HCT116 (cell line): ENCODE measurements at regions not wholly inside any gene's neighbourhood (a gene's known extent, or its start where the extent isn't known, plus 50 kb on each side); places are given as distances from the start of the nearest gene placed in this dataset.
"Not testable (repeated sequence)": the region's sequence is repeated elsewhere in the genome, so short reads cannot be mapped to it uniquely, and the experiment has no call there.

Source experiments
- ATAC-seq: fragments of 200-7000 bp; cut with Tn5 transposase; 2 replicates; pipeline ENCODE4 v1.9.1; 2020; ENCODE audit warnings: mild to moderate bottlenecking, moderate library complexity
- BruUV-seq: library from RNA; stranded (reverse); fragments of 400-500 nt; replicated peaks from 2 replicates; lab custom pipeline; 2021; lab: Mats Ljungman, UMichigan
- CTCF ChIA-PET: fragments of 300-600 bp; sonication (Branson Sonifier 250); formaldehyde crosslinking; loops from one replicate; lab custom pipeline; 2021; ENCODE audit warnings: antibody characterized with exemption; lab: Charles Lee
- POLR2A ChIA-PET: fragments of 300-600, 350-600 bp; sonication (Branson Sonifier 250); formaldehyde crosslinking; loops from one replicate; lab custom pipeline; 2021; ENCODE audit warnings: antibody characterized with exemption; lab: Charles Lee
- RAD21 ChIA-PET, 2 experiments: fragments of 300-600 bp; sonication (Branson Sonifier 250); formaldehyde crosslinking; loops; one replicate each; lab custom pipeline; 2023; ENCODE audit warnings: low total read pairs in 2 of 2; ENCODE audit not compliant: uncharacterized antibody in 2 of 2, unreplicated experiment in 2 of 2, low non-redundant PET in 1 of 2; lab: Charles Lee
- DNase-seq: peaks from one replicate; pipeline ENCODE4 v3.0.0-alpha.2; 2010; ENCODE audit warnings: low read depth, low spot score
- H2AFZ ChIP-seq: fragments of 200-600 bp; shearing (Covaris generic), sonication (generic); 2 replicates; pipeline ENCODE4 v1.6.1; 2017; ENCODE audit warnings: low read depth, mixed run types, mixed read lengths, antibody characterized with exemption, low read length; ENCODE audit not compliant: poor library complexity, severe bottlenecking
- H3K27ac ChIP-seq: 2 replicates; pipeline ENCODE4 v1.5.1; 2012; ENCODE audit warnings: low read depth, low read length
- H3K27me3 ChIP-seq: fragments of 200-600 bp; sonication (generic); 2 replicates; pipeline ENCODE4 v1.6.1; 2016; ENCODE audit warnings: mixed run types, low read length, mixed read lengths; ENCODE audit not compliant: insufficient read depth
- H3K36me3 ChIP-seq, 2 experiments: fragments of 200-500 bp in 1 of 2; fragments of 200-600 bp in 1 of 2; sonication (Bioruptor generic) in 1 of 2; sonication (generic) in 1 of 2; 2 replicates each; pipeline versions ENCODE4 v1.5.1 to v1.6.1; 2014 to 2016; ENCODE audit warnings: low read length in 2 of 2, inconsistent platforms in 1 of 2, mixed read lengths in 1 of 2, mixed run types in 1 of 2; ENCODE audit not compliant: insufficient read depth in 2 of 2, control insufficient read depth in 1 of 2
- H3K4me1 ChIP-seq, 2 experiments: fragments of 200-600 bp in 1 of 2; sonication (generic) in 1 of 2; 2 replicates each; pipeline versions ENCODE4 v1.5.1 to v1.6.1; 2012 to 2017; ENCODE audit warnings: low read length in 2 of 2, inconsistent platforms in 1 of 2, mild to moderate bottlenecking in 1 of 2, mixed read lengths in 1 of 2, mixed run types in 1 of 2, moderate library complexity in 1 of 2; ENCODE audit not compliant: insufficient read depth in 2 of 2, control insufficient read depth in 1 of 2
- H3K4me2 ChIP-seq: fragments of 200-600 bp; sonication (generic); 2 replicates; pipeline ENCODE4 v1.6.1; 2017; ENCODE audit warnings: mixed run types, low read length, mixed read lengths
- H3K4me3 ChIP-seq, 2 experiments: fragments of 200-600 bp in 1 of 2; sonication (generic) in 1 of 2; replicated peaks in 1 of 2; 2 replicates each; pipeline ENCODE4 v1.5.1; 2011 to 2016; ENCODE audit warnings: low read length in 2 of 2, control low read depth in 1 of 2, low read depth in 1 of 2, mild to moderate bottlenecking in 1 of 2, mixed read lengths in 1 of 2, mixed run types in 1 of 2
- H3K79me2 ChIP-seq: fragments of 200-600 bp; sonication (generic); 2 replicates; pipeline ENCODE4 v1.6.1; 2017; ENCODE audit warnings: mild to moderate bottlenecking, mixed run types, low read length, moderate library complexity, mixed read lengths; ENCODE audit not compliant: insufficient read depth
- H3K9ac ChIP-seq: fragments of 200-600 bp; sonication (generic); 2 replicates; pipeline ENCODE4 v1.6.1; 2016; ENCODE audit warnings: low read length, mixed read lengths
- H3K9me2 ChIP-seq: fragments of 200-600 bp; sonication (generic), shearing (Covaris generic); 2 replicates; pipeline ENCODE4 v1.6.1; 2017; ENCODE audit warnings: mixed run types, mild to moderate bottlenecking, moderate library complexity; ENCODE audit not compliant: insufficient read depth
- H3K9me3 ChIP-seq, 2 experiments: fragments of 200-500 bp in 1 of 2; fragments of 200-600 bp in 1 of 2; sonication (Bioruptor generic) in 1 of 2; sonication (generic) in 1 of 2; 2 replicates each; pipeline ENCODE4 v1.6.1; 2014 to 2017; ENCODE audit warnings: low read length in 2 of 2, mixed read lengths in 2 of 2, inconsistent platforms in 1 of 2, low read depth in 1 of 2, mild to moderate bottlenecking in 1 of 2, mixed run types in 1 of 2, moderate library complexity in 1 of 2; ENCODE audit not compliant: control insufficient read depth in 1 of 2, insufficient read depth in 1 of 2
- H4K20me1 ChIP-seq: fragments of 200-600 bp; sonication (generic), shearing (Covaris generic); 2 replicates; pipeline ENCODE4 v1.6.1; 2017; ENCODE audit warnings: mixed run types, mild to moderate bottlenecking, moderate library complexity; ENCODE audit not compliant: insufficient read depth
- CBX3 ChIP-seq: IDR thresholded peaks from 2 replicates; pipeline ENCODE4 v1.6.1; 2012; ENCODE audit warnings: low read depth
- CEBPB ChIP-seq: IDR thresholded peaks from 2 replicates; pipeline ENCODE4 v1.6.1; 2012; ENCODE audit warnings: low read depth
- EGR1 ChIP-seq: IDR thresholded peaks from 2 replicates; pipeline ENCODE4 v1.6.1; 2012; ENCODE audit warnings: low read depth
- EZH2 ChIP-seq: fragments of 200-600 bp; sonication (generic); IDR thresholded peaks from 2 replicates; pipeline ENCODE4 v1.6.1; 2017; ENCODE audit warnings: antibody characterized with exemption, mixed run types
- EZH2phosphoT487 ChIP-seq: fragments of 200-600 bp; IDR thresholded peaks from 2 replicates; pipeline ENCODE4 v1.6.1; 2018; ENCODE audit warnings: antibody characterized with exemption, borderline replicate concordance
- FOSL1 ChIP-seq: IDR thresholded peaks from 2 replicates; pipeline ENCODE4 v1.6.1; 2012; ENCODE audit warnings: low read depth
- JUND ChIP-seq: IDR thresholded peaks from 2 replicates; pipeline ENCODE4 v1.6.1; 2012
- MAX ChIP-seq: IDR thresholded peaks from 2 replicates; pipeline ENCODE4 v1.6.1; 2012
- POLR2A ChIP-seq: IDR thresholded peaks from 2 replicates; pipeline ENCODE4 v1.7.0; 2011; ENCODE audit warnings: borderline replicate concordance; ENCODE audit not compliant: insufficient read depth, insufficient read length; ENCODE audit errors: extremely low read depth
- POLR2AphosphoS5 ChIP-seq: IDR thresholded peaks from 2 replicates; pipeline ENCODE4 v1.6.1; 2011; ENCODE audit warnings: mild to moderate bottlenecking, low read depth, low read length, moderate library complexity
- RAD21 ChIP-seq: IDR thresholded peaks from 2 replicates; pipeline ENCODE4 v1.6.1; 2012; ENCODE audit warnings: low read depth, mild to moderate bottlenecking
- SIN3A ChIP-seq: IDR thresholded peaks from 2 replicates; pipeline ENCODE4 v1.6.1; 2012; ENCODE audit warnings: low read depth
- SP1 ChIP-seq: IDR thresholded peaks from 2 replicates; pipeline ENCODE4 v1.6.1; 2012; ENCODE audit warnings: low read depth
- SRF ChIP-seq: IDR thresholded peaks from 2 replicates; pipeline ENCODE4 v1.6.1; 2012; ENCODE audit warnings: low read depth
- TCF7L2 ChIP-seq: IDR thresholded peaks from 2 replicates; pipeline ENCODE4 v1.7.0; 2011; ENCODE audit warnings: borderline replicate concordance, inconsistent platforms; ENCODE audit not compliant: insufficient read depth, insufficient read length; ENCODE audit errors: extremely low read depth
- ZFX ChIP-seq: fragments of 450-650 bp; IDR thresholded peaks from 2 replicates; pipeline ENCODE4 v1.6.1; 2017
- ZNF274 ChIP-seq: fragments of 200-500 bp; sonication (Bioruptor generic); IDR thresholded peaks from 2 replicates; pipeline ENCODE4 v1.6.1; 2014; ENCODE audit warnings: mild to moderate bottlenecking, low read depth, low read length, inconsistent platforms
- intact Hi-C: fragments of 100-400 bp; cut with micrococcal nuclease; formaldehyde crosslinking; loops from 2 replicates; pipeline ENCODE4 v1.10.0; 2022
- TF ChIP-seq, protein P1 (sequence below), 3 experiments: fragments of 200-600 bp in 1 of 3; sonication (generic) in 1 of 3; IDR thresholded peaks in 2 of 3; conservative IDR thresholded peaks in 1 of 3; 2 replicates each; pipeline ENCODE4 v1.5.1; 2012 to 2017; ENCODE audit warnings: low read depth in 2 of 3, low read length in 2 of 3, antibody characterized with exemption in 1 of 3, borderline replicate concordance in 1 of 3, control low read depth in 1 of 3, mild to moderate bottlenecking in 1 of 3, mixed read lengths in 1 of 3, mixed run types in 1 of 3, moderate library complexity in 1 of 3; ENCODE audit not compliant: insufficient read depth in 1 of 3
- TF ChIP-seq, protein P2 (sequence below): IDR thresholded peaks from 2 replicates; pipeline ENCODE4 v1.6.1; 2011; ENCODE audit warnings: mild to moderate bottlenecking, low read length, moderate library complexity; ENCODE audit not compliant: insufficient replicate concordance; ENCODE audit errors: extremely low read depth

- H3K27ac ChIP-seq, H4K20me1 ChIP-seq, H3K4me3 ChIP-seq, ATAC-seq, intact Hi-C loops, H3K9ac ChIP-seq, H3K27me3 ChIP-seq, RAD21 ChIA-PET, H3K79me2 ChIP-seq, H2AFZ ChIP-seq, CTCF ChIA-PET, BruUV-seq, H3K4me2 ChIP-seq, H3K9me2 ChIP-seq, H3K4me1 ChIP-seq, DNase-seq, POLR2A ChIA-PET, H3K36me3 ChIP-seq, H3K9me3 ChIP-seq: not testable (repeated sequence)
Observed at GRCh38 chr13:78526044-78526443, 77.3 kb downstream of the POU4F1 start.

DNA sequence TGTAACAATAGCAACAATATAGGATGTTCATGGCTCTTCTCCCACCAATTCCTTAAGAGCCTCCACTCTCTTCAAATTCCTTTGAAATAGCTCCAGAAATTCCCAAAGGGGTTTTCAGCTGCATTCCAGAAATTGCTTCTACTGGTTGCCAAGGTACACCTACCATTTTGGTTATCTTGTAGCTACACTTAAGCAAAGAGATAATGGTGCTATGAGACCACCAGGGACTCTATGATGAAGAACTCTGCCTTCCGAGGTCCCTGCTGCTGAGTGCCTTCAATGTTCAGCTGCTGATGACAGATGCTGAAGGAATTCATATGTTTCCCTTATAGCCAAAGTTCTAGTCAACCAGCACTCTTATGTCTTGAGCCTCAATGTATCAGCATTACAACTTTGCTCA, 78.4 kb downstream of the POU4F1 start:
- ATAC-seq = no peak
- Histone ChIP-seq H3K27ac (no peak overlapping the region), H3K36me3 (no peaks in the 10 kb centered on the region), H3K27me3 (no peaks in the 10 kb centered on the region), H3K9me2 (no peaks in the 10 kb centered on the region), H4K20me1 (no peaks in the 10 kb centered on the region), H3K9me3 (no peaks in the 10 kb centered on the region), H3K9ac (no peak overlapping the region), H3K4me1 (no peaks in the 10 kb centered on the region), H3K79me2 (no peaks in the 10 kb centered on the region), H2AFZ (no peak overlapping the region), H3K4me3 (no peak overlapping the region), H3K4me2 (no peak overlapping the region)
- ChIA-PET POLR2A (no interaction called here), RAD21 (no interaction called here), CTCF (no interaction called here)
- intact Hi-C loops = no loop called here
- TF ChIP-seq SP1 (no peak), SRF (no peak), EZH2phosphoT487 (no peak), FOSL1 (no peak), RAD21 (no peak), ZFX (no peak), POLR2A (no peak), EGR1 (no peak), EZH2 (no peak), TCF7L2 (no peak), MAX (no peak), CBX3 (no peak), SIN3A (no peak), CEBPB (no peak), ZNF274 (no peak), POLR2AphosphoS5 (no peak), JUND (no peak)
- TF ChIP-seq, protein P1, sequence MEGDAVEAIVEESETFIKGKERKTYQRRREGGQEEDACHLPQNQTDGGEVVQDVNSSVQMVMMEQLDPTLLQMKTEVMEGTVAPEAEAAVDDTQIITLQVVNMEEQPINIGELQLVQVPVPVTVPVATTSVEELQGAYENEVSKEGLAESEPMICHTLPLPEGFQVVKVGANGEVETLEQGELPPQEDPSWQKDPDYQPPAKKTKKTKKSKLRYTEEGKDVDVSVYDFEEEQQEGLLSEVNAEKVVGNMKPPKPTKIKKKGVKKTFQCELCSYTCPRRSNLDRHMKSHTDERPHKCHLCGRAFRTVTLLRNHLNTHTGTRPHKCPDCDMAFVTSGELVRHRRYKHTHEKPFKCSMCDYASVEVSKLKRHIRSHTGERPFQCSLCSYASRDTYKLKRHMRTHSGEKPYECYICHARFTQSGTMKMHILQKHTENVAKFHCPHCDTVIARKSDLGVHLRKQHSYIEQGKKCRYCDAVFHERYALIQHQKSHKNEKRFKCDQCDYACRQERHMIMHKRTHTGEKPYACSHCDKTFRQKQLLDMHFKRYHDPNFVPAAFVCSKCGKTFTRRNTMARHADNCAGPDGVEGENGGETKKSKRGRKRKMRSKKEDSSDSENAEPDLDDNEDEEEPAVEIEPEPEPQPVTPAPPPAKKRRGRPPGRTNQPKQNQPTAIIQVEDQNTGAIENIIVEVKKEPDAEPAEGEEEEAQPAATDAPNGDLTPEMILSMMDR (IDR thresholded peaks at IDR 0.05 in 2 of 3, conservative IDR thresholded peaks at IDR 0.05 in 1 of 3; ENCODE audit: borderline replicate concordance in 1 of 3, insufficient read depth in 1 of 3, low read depth in 2 of 3, low read length in 2 of 3) = no peak
- TF ChIP-seq, protein P2, sequence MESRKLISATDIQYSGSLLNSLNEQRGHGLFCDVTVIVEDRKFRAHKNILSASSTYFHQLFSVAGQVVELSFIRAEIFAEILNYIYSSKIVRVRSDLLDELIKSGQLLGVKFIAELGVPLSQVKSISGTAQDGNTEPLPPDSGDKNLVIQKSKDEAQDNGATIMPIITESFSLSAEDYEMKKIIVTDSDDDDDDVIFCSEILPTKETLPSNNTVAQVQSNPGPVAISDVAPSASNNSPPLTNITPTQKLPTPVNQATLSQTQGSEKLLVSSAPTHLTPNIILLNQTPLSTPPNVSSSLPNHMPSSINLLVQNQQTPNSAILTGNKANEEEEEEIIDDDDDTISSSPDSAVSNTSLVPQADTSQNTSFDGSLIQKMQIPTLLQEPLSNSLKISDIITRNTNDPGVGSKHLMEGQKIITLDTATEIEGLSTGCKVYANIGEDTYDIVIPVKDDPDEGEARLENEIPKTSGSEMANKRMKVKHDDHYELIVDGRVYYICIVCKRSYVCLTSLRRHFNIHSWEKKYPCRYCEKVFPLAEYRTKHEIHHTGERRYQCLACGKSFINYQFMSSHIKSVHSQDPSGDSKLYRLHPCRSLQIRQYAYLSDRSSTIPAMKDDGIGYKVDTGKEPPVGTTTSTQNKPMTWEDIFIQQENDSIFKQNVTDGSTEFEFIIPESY = no peak
- no peak for DNase-seq
- BruUV-seq = no TSS peak
